GM13976 (cell line): ENCODE measurements at regions not wholly inside any gene's neighbourhood (a gene's known extent, or its start where the extent isn't known, plus 50 kb on each side); places are given as distances from the start of the nearest gene placed in this dataset.

Experiments used
- DNase-seq: peaks from one replicate; pipeline ENCODE4 v3.0.0; 2012; ENCODE audit warnings: low spot score
- in situ Hi-C: fragments of 300-500 bp; cut with MboI; formaldehyde crosslinking; loops from one replicate; pipeline ENCODE4 v1.12.0; 2022; ENCODE audit warnings: low sequenced_read_pairs, mixed read lengths, inconsistent platforms; ENCODE audit not compliant: unreplicated experiment
- TF ChIP-seq, protein P1 (sequence below): IDR thresholded peaks from 2 replicates; pipeline ENCODE4 v1.5.1; 2012; ENCODE audit warnings: borderline replicate concordance, mild to moderate bottlenecking; ENCODE audit not compliant: insufficient read depth; ENCODE audit errors: extremely low read depth, missing control alignments, control extremely low read depth

DNA sequence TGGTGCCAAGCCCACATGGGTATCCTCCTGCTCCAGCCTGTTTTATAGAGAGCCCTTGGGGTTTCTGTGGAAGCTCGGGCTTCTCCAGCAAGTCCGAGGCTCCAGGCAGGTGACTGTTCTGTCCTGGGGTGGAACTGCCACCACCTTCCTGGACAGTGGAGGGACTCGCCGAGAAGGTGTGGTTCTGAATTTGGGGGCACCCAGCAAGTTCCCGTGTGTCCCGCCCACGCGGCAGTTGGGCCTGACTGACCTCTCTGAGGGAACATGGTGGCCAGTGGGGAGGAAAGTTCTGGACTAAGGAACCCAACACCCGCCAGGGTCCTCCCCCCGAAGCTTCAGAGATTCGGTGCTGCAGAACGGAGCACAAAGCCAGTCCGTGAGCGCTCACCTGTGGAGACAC, 158.1 kb upstream of the C1orf174 start:
- DNase-seq: no peak
- in situ Hi-C loops: no loop called here
- TF ChIP-seq, protein P1, sequence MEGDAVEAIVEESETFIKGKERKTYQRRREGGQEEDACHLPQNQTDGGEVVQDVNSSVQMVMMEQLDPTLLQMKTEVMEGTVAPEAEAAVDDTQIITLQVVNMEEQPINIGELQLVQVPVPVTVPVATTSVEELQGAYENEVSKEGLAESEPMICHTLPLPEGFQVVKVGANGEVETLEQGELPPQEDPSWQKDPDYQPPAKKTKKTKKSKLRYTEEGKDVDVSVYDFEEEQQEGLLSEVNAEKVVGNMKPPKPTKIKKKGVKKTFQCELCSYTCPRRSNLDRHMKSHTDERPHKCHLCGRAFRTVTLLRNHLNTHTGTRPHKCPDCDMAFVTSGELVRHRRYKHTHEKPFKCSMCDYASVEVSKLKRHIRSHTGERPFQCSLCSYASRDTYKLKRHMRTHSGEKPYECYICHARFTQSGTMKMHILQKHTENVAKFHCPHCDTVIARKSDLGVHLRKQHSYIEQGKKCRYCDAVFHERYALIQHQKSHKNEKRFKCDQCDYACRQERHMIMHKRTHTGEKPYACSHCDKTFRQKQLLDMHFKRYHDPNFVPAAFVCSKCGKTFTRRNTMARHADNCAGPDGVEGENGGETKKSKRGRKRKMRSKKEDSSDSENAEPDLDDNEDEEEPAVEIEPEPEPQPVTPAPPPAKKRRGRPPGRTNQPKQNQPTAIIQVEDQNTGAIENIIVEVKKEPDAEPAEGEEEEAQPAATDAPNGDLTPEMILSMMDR: no peak

- no peak for DNase-seq
- TF ChIP-seq, protein P1: no peak
- in situ Hi-C loops: no loop called here
Measured at GRCh38 chr1:4058706-4059105, 158.6 kb upstream of the C1orf174 start.

GRCh38 chr1:4059270-4059669, 159.2 kb upstream of the C1orf174 start:
- DNase-seq: no peak
- TF ChIP-seq, protein P1: no peak
- in situ Hi-C loops: no loop called here

DNA sequence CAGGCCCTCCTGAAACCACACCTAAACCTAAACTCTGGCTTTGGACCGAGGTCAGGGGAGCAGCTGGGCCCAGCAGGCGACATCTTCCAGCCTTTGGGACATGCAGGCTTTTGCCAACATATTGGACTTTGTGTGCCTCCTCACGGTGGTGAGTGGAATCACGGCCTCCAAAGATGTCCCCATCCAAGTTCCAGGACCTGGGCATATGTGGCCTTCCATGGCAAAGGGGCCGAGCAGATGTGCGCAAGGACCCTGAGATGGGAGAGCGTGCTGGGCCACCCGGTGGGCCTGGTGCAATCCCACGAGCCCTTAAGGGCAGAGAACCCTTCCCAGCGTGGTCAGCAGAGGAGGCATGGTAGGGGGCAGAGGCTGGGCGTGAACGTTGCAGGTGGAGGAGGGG, 160.8 kb upstream of the C1orf174 start:
- DNase-seq: no peak
- TF ChIP-seq, protein P1: no peak
- in situ Hi-C loops: no loop called here

GRCh38 chr1:4061521-4062031, 161.5 kb upstream of the C1orf174 start:
- TF ChIP-seq, protein P1: no peak

GRCh38 chr1:4062041-4062440, 162.0 kb upstream of the C1orf174 start:
- DNase-seq: no peak
- in situ Hi-C loops: no loop called here
- TF ChIP-seq, protein P1: no peak

More at GRCh38 chr1:4061521-4062031, 161.5 kb upstream of the C1orf174 start:
- DNase-seq: no peak
- in situ Hi-C loops: no loop called here
